Adrenal gland (tissue), 5 donors: ENCODE measurements at regions not wholly inside any gene's neighbourhood (a gene's known extent, or its start where the extent isn't known, plus 50 kb on each side); places are given as distances from the start of the nearest gene placed in this dataset.

Experiments used
- CTCF ChIP-seq, 6 experiments: fragments of 450-650 bp in 4 of 6; fragments of 200-600 bp in 2 of 6; sonication (generic) in 1 of 6; IDR thresholded peaks; 1 replicate in 5 of 6; 2 replicates in 1 of 6; pipeline versions ENCODE4 v1.5.1 to v1.8.0; 2016 to 2021; ENCODE audit warnings: antibody characterized with exemption in 6 of 6, mild to moderate bottlenecking in 2 of 6, moderate library complexity in 1 of 6
- POLR2A ChIP-seq, 2 donors: fragments of 450-650 bp; IDR thresholded peaks; one replicate each; pipeline ENCODE4 v1.6.1; 2017; ENCODE audit warnings: antibody characterized with exemption in 2 of 2, mild to moderate bottlenecking in 2 of 2, moderate library complexity in 1 of 2
- donor health status: DM: no; HTN: no; CAD: no.

- TF ChIP-seq CTCF (IDR thresholded peaks at IDR 0.05) (no peak), POLR2A (IDR thresholded peaks at IDR 0.05) (no peak)
Measured at GRCh38 chr18:51884039-51884438, 456.0 kb upstream of the DCC start.
